ENCODE measurements at regions not wholly inside any gene's neighbourhood (a gene's known extent, or its start where the extent isn't known, plus 50 kb on each side); places are given as distances from the start of the nearest gene placed in this dataset.

GRCh38 chr22:47928631-47929030, 1166.2 kb downstream of the TBC1D22A start:
- Histone ChIP-seq H3K27ac (no peak overlapping the region), H3K4me1 (no peaks in the 10 kb centered on the region), H3K9me3 (peaks cover 0 to 10% (median 0%) of the 10 kb centered on the region in 3 donors), H3K36me3 (no peaks in the 10 kb centered on the region), H3K27me3 (peaks cover 0 to 43% (median 0%) of the 10 kb centered on the region in 4 donors), H3K4me3 (no peak overlapping the region)
- intact Hi-C loops (cut with DNase I): no loop called here
- TF ChIP-seq CTCF (IDR thresholded peaks at IDR 0.05) (no peak), POLR2A (IDR thresholded peaks at IDR 0.05) (no peak)
- DNase-seq: no peak
- WGBS, 2 donors: 25 to 30% methylated on average over 4 of the region's 4 CpGs

GRCh38 chr22:47927648-47928210, 1165.3 kb downstream of the TBC1D22A start:
- Histone ChIP-seq H3K36me3 (no peaks in the 10 kb centered on the region), H3K4me1 (no peaks in the 10 kb centered on the region), H3K27ac (no peak overlapping the region), H3K27me3 (peaks cover 0 to 43% (median 0%) of the 10 kb centered on the region in 4 donors), H3K4me3 (no peak overlapping the region), H3K9me3 (peaks cover 0 to 1% (median 0%) of the 10 kb centered on the region in 3 donors)
- 86 to 94% methylated on average over 17 to 21 of the region's 21 CpGs for WGBS, 2 donors
- intact Hi-C loops (cut with DNase I): no loop called here
- TF ChIP-seq CTCF (IDR thresholded peaks at IDR 0.05) (no peak), POLR2A (IDR thresholded peaks at IDR 0.05) (no peak)
- DNase-seq: no peak

GRCh38 chr22:47923011-47923427, 1160.6 kb downstream of the TBC1D22A start:
- no peak overlapping the region for H3K4me3 ChIP-seq
- no peak for TF ChIP-seq CTCF (IDR thresholded peaks at IDR 0.05)
- no peak for TF ChIP-seq POLR2A (IDR thresholded peaks at IDR 0.05)
- intact Hi-C loops (cut with DNase I): no loop called here
- no peak overlapping the region for H3K27ac ChIP-seq
- H3K27me3 ChIP-seq: peaks cover 0 to 18% (median 0%) of the 10 kb centered on the region in 4 donors
- DNase-seq: no peak
- 77 to 89% methylated on average over 5 to 8 of the region's 11 CpGs for WGBS, 2 donors
- no peaks in the 10 kb centered on the region for H3K4me1 ChIP-seq
- no peaks in the 10 kb centered on the region for H3K9me3 ChIP-seq
- H3K36me3 ChIP-seq: no peaks in the 10 kb centered on the region

GRCh38 chr22:47921906-47922305, 1159.5 kb downstream of the TBC1D22A start:
- Histone ChIP-seq H3K9me3 (no peaks in the 10 kb centered on the region), H3K27ac (no peak overlapping the region), H3K27me3 (peaks cover 0 to 13% (median 0%) of the 10 kb centered on the region in 4 donors), H3K4me1 (no peaks in the 10 kb centered on the region), H3K4me3 (no peak overlapping the region), H3K36me3 (no peaks in the 10 kb centered on the region)
- 92 to 96% methylated on average over 3 of the region's 3 CpGs for WGBS, 2 donors
- no peak for DNase-seq
- intact Hi-C loops (cut with DNase I): no loop called here
- TF ChIP-seq POLR2A (IDR thresholded peaks at IDR 0.05) (no peak), CTCF (IDR thresholded peaks at IDR 0.05) (no peak)

- peaks cover 0 to 9% (median 0%) of the 10 kb centered on the region in 4 donors for H3K27me3 ChIP-seq
- no peaks in the 10 kb centered on the region for H3K36me3 ChIP-seq
- H3K9me3 ChIP-seq: no peaks in the 10 kb centered on the region
- intact Hi-C loops (cut with DNase I): no loop called here
- no peak for DNase-seq
- TF ChIP-seq CTCF (IDR thresholded peaks at IDR 0.05): no peak
- no peak for TF ChIP-seq POLR2A (IDR thresholded peaks at IDR 0.05)
- H3K4me3 ChIP-seq: no peak overlapping the region
- H3K27ac ChIP-seq: no peak overlapping the region
- no peaks in the 10 kb centered on the region for H3K4me1 ChIP-seq
- 75 to 92% methylated on average over 9 to 10 of the region's 10 CpGs for WGBS, 2 donors
These were observed 1158.0 kb downstream of the TBC1D22A start for GRCh38 chr22:47920380-47920959.

All from esophagus squamous epithelium (tissue), 5 donors.